GM12891 (cell line): ENCODE measurements at regions not wholly inside any gene's neighbourhood (a gene's known extent, or its start where the extent isn't known, plus 50 kb on each side); places are given as distances from the start of the nearest gene placed in this dataset.

Experiments used
- POLR2A ChIP-seq: IDR thresholded peaks from 2 replicates; pipeline ENCODE4 v1.6.1; 2011; ENCODE audit warnings: low read depth, low read length, control low read depth
- POLR2AphosphoS5 ChIP-seq: IDR thresholded peaks from 2 replicates; pipeline ENCODE4 v1.6.1; 2011; ENCODE audit warnings: low read depth, low read length, control low read depth
- SPI1 ChIP-seq: IDR thresholded peaks from 2 replicates; pipeline ENCODE4 v1.6.1; 2011; ENCODE audit warnings: low read depth, low read length, control low read depth
- TAF1 ChIP-seq: IDR thresholded peaks from 2 replicates; pipeline ENCODE4 v1.6.1; 2011; ENCODE audit warnings: low read depth, low read length, control low read depth

- TF ChIP-seq POLR2A (no peak), POLR2AphosphoS5 (no peak), TAF1 (no peak), SPI1 (no peak)
Observed at GRCh38 chr9:79127661-79128060, 444.1 kb upstream of the TLE4 start.
